ENCODE measurements at regions not wholly inside any gene's neighbourhood (a gene's known extent, or its start where the extent isn't known, plus 50 kb on each side); places are given as distances from the start of the nearest gene placed in this dataset.

DNA sequence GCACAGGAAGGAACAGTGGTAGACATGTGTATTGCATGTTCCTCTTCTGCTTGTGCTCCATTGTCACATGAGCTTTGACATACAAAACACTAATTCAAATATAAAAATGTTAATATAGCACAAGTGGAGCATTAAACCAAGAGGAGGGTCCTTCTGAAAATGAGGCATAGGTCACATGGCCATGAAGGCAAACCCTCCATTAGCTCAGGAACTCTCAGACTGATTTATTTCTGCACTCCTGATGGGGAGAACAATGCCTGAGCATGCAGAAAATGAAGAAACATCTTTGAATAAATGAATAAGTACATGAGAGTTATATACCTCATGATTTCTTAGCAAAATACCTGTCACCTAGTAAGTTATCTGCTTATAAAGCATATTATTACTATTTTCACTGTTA, 769.2 kb upstream of the EPHA5 start:
- H3K4me1 ChIP-seq (ENCODE audit: control insufficient read depth in 1 of 2, insufficient read depth in 2 of 2, low read depth in 1 of 2, low read length in 1 of 2): no peaks in the 10 kb centered on the region
- no peaks in the 10 kb centered on the region for H3F3A ChIP-seq (replicated peaks; ENCODE audit: insufficient read depth)
- no peaks in the 10 kb centered on the region for H3K36me3 ChIP-seq (replicated peaks in 1 of 2; ENCODE audit: control insufficient read depth in 1 of 2, insufficient read depth in 2 of 2, low read length in 1 of 2)
- no peak overlapping the region for H3K27ac ChIP-seq (ENCODE audit: low read depth in 2 of 2, low read length in 1 of 2)
- no peaks in the 10 kb centered on the region for H3K79me2 ChIP-seq (ENCODE audit: insufficient read depth)
- ChIA-PET CTCF (interaction anchor here (1.1 kb wide), 1 partner anchor 98 kb away, joined by 3 read pairs; no protein-coding TSS in a partner anchor), POLR2A (no interaction called here)
- H2AFZ ChIP-seq (ENCODE audit: low read depth): no peak overlapping the region
- H4K20me1 ChIP-seq (ENCODE audit: insufficient read depth): no peaks in the 10 kb centered on the region
- H3K4me2 ChIP-seq: no peak overlapping the region
- no peak for DNase-seq
- H3K9me2 ChIP-seq: no peaks in the 10 kb centered on the region
- no peak overlapping the region for H3K9ac ChIP-seq
- TF ChIP-seq GATA2 (CRISPR knock-in tag; IDR thresholded peaks at IDR 0.05): no peak
- TF ChIP-seq MXI1 (IDR thresholded peaks at IDR 0.05; ENCODE audit: low read depth, low read length): no peak
- TF ChIP-seq, protein P1, sequence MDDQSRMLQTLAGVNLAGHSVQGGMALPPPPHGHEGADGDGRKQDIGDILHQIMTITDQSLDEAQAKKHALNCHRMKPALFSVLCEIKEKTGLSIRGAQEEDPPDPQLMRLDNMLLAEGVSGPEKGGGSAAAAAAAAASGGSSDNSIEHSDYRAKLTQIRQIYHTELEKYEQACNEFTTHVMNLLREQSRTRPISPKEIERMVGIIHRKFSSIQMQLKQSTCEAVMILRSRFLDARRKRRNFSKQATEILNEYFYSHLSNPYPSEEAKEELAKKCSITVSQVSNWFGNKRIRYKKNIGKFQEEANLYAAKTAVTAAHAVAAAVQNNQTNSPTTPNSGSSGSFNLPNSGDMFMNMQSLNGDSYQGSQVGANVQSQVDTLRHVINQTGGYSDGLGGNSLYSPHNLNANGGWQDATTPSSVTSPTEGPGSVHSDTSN (IDR thresholded peaks at IDR 0.05): no peak
- TF ChIP-seq FOXM1 (IDR thresholded peaks at IDR 0.05; ENCODE audit: low read depth): no peak
- no peak for TF ChIP-seq ZBTB33 (IDR thresholded peaks at IDR 0.05; ENCODE audit: borderline replicate concordance, low read depth)
- TF ChIP-seq RAD21 (IDR thresholded peaks at IDR 0.05; ENCODE audit: low read length): no peak
- TF ChIP-seq TEAD4 (IDR thresholded peaks at IDR 0.05; ENCODE audit: borderline replicate concordance, insufficient read depth): no peak
- no peak for TF ChIP-seq RFX5 (IDR thresholded peaks at IDR 0.05; ENCODE audit: low read length)
- no peak for TF ChIP-seq RXRA (IDR thresholded peaks at IDR 0.05; ENCODE audit: borderline replicate concordance, low read depth)
- TF ChIP-seq JUND (IDR thresholded peaks at IDR 0.05): no peak
- no peak for TF ChIP-seq MEF2A (IDR thresholded peaks at IDR 0.05; ENCODE audit: borderline replicate concordance, low read depth)
- TF ChIP-seq NFIC (IDR thresholded peaks at IDR 0.05; ENCODE audit: borderline replicate concordance): no peak
- TF ChIP-seq CTCF (IDR thresholded peaks at IDR 0.05): no peak
- TF ChIP-seq SIN3A (IDR thresholded peaks at IDR 0.05; ENCODE audit: borderline replicate concordance, low read depth, low read length): no peak
- no peak for TF ChIP-seq ELF1 (IDR thresholded peaks at IDR 0.05)
- no peak for TF ChIP-seq FOXJ3 (CRISPR knock-in tag; IDR thresholded peaks at IDR 0.05)
- TF ChIP-seq IRF3 (IDR thresholded peaks at IDR 0.05; ENCODE audit: low read depth, low read length): no peak
- TF ChIP-seq EP300 (IDR thresholded peaks at IDR 0.05; ENCODE audit: borderline replicate concordance in 1 of 2, low read depth in 1 of 2, low read length in 1 of 2): no peak
- TF ChIP-seq SMC3 (IDR thresholded peaks at IDR 0.05; ENCODE audit: low read depth, low read length): no peak
- no peak for TF ChIP-seq REST (IDR thresholded peaks at IDR 0.05; ENCODE audit: low read depth, low read length)
- H3K27me3 ChIP-seq (ENCODE audit: insufficient read depth): no peaks in the 10 kb centered on the region
- H3K9me3 ChIP-seq: no peaks in the 10 kb centered on the region
- no peak overlapping the region for H3K4me3 ChIP-seq (ENCODE audit: low read depth in 2 of 2, low read length in 1 of 2)

Measured in SK-N-SH (cell line).